ENCODE measurements at regions not wholly inside any gene's neighbourhood (a gene's known extent, or its start where the extent isn't known, plus 50 kb on each side); places are given as distances from the start of the nearest gene placed in this dataset.

DNA sequence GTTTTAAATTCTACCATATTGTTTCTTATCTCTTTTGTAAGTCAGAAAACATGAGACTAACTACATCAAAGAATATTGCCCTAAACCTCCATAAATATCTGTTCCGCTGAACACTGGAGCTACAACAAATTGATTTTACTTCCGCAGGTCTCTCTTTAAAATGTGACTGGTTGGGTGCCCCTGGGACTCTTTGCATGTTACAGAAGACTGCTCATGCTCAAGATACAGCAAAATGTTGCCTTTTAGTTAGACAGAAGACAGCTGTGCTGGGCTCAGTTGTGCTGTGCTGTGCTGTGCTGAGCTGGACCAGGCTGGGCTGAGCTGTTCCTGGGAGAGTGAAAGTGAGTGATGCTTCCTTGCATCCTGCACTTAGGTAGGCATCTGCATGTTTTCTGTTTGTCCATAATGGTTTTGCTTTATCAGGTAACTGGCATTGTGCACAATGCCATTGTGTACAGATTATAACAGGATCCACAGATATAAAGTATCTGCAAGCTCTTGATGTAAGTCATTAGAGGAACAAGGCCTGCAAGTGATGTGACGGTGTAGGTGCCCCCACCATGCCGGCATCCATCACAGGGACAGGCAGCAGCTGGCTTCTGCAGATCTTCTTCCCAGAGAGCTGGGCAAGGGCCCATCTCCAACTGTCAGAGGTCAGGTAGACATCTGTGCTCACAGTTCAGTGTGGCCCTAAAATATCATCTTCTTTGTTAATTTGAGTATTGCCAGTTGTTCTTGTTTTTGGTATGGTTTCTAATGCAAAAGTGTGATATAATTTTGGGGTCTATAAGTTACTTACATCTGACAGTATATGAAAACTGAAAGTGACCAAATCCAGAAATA, 972.5 kb upstream of the CELF2 start:
- TF ChIP-seq, protein P1, sequence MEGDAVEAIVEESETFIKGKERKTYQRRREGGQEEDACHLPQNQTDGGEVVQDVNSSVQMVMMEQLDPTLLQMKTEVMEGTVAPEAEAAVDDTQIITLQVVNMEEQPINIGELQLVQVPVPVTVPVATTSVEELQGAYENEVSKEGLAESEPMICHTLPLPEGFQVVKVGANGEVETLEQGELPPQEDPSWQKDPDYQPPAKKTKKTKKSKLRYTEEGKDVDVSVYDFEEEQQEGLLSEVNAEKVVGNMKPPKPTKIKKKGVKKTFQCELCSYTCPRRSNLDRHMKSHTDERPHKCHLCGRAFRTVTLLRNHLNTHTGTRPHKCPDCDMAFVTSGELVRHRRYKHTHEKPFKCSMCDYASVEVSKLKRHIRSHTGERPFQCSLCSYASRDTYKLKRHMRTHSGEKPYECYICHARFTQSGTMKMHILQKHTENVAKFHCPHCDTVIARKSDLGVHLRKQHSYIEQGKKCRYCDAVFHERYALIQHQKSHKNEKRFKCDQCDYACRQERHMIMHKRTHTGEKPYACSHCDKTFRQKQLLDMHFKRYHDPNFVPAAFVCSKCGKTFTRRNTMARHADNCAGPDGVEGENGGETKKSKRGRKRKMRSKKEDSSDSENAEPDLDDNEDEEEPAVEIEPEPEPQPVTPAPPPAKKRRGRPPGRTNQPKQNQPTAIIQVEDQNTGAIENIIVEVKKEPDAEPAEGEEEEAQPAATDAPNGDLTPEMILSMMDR (IDR thresholded peaks at IDR 0.05; ENCODE audit: low read depth, low read length, missing control alignments) = no peak
- DNase-seq (ENCODE audit: extremely low read depth, low read depth) = no peak
- no peak overlapping the region for H3K4me3 ChIP-seq (replicated peaks; ENCODE audit: low read depth, low read length)

DNA sequence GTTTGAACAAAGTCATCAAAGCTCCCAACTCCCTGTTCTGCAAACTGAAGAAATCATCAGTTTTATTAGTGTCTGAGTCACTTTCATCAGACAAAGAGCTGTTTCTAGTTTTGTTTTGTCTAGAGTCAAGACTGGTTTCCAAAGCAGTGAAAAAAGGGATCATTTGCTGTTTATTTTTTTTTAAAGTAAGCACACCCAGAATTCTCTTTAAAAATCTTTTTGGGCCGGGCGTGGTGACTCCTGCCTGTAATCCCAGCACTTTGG, 972.0 kb upstream of the CELF2 start:
- H3K4me3 ChIP-seq (replicated peaks; ENCODE audit: low read depth, low read length) = no peak overlapping the region
- no peak for DNase-seq (ENCODE audit: extremely low read depth, low read depth)
- TF ChIP-seq, protein P1 (IDR thresholded peaks at IDR 0.05; ENCODE audit: low read depth, low read length, missing control alignments) = no peak

DNA sequence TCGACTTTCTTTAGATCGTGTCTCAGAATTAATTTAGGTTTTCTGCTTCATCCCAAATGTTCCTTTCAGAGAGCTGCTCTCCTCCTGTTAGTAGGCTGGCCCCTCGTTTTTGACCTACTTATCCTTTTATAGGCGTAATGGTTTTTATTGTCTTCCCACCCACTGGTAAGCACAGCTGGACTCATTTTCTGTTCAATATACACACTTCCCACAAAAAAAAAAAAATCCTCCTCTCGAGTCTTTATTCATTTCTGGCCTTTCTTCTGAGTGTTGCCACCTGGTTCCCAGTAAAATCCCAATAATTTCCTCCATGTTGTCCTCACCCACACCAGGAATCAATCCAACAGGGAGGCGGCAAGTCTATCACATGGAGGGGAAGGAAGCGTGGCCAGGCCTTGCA, 970.2 kb upstream of the CELF2 start:
- TF ChIP-seq, protein P1 (IDR thresholded peaks at IDR 0.05; ENCODE audit: low read depth, low read length, missing control alignments) = no peak
- no peak overlapping the region for H3K4me3 ChIP-seq (replicated peaks; ENCODE audit: low read depth, low read length)

DNA sequence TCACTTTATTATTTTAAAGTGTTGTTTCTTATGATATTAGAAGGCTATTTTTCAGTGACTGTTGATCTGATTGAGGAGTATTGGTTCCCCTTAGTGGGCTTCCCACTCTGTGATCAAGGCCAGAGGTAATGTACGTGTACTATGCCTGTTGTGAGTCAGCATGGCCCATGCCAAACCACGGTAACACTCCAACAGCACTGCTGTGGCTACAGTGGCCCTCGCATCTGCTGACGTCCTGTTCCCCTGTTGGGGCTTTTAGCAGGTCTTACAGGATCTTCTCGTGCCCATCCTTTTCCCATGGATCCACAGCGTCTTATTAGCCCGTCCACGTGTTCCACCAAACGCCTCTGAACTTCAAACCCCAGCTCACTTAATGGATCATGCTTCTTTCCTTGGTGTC, 964.6 kb upstream of the CELF2 start:
- TF ChIP-seq, protein P1 (IDR thresholded peaks at IDR 0.05; ENCODE audit: low read depth, low read length, missing control alignments) = no peak
- no peak overlapping the region for H3K4me3 ChIP-seq (replicated peaks; ENCODE audit: low read depth, low read length)
- no peak for DNase-seq (ENCODE audit: extremely low read depth, low read depth)

More for the DNA sequence above, 970.2 kb upstream of the CELF2 start:
- DNase-seq (ENCODE audit: extremely low read depth, low read depth) = no peak

DNA sequence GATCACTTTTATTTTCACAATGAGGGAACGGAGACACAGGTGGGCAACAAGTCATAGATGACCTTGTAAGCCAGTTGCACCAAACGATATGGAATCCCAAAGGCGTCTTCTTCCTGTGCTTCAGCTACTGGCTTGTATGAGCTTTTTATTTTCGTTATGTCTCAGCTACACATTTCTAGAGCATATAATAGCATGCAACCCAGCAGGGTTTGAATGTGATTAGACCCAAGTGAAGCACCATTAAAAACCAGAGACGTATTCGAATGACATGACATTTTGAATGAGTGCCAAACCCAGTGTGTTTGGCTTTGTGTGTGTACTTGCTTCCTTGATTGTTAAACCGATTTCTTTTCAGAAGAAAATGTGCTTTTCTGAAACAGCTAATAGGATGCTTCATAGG, 963.2 kb upstream of the CELF2 start:
- H3K4me3 ChIP-seq (replicated peaks; ENCODE audit: low read depth, low read length) = no peak overlapping the region
- DNase-seq (ENCODE audit: extremely low read depth, low read depth) = no peak
- TF ChIP-seq, protein P1 (IDR thresholded peaks at IDR 0.05; ENCODE audit: low read depth, low read length, missing control alignments) = no peak

DNA sequence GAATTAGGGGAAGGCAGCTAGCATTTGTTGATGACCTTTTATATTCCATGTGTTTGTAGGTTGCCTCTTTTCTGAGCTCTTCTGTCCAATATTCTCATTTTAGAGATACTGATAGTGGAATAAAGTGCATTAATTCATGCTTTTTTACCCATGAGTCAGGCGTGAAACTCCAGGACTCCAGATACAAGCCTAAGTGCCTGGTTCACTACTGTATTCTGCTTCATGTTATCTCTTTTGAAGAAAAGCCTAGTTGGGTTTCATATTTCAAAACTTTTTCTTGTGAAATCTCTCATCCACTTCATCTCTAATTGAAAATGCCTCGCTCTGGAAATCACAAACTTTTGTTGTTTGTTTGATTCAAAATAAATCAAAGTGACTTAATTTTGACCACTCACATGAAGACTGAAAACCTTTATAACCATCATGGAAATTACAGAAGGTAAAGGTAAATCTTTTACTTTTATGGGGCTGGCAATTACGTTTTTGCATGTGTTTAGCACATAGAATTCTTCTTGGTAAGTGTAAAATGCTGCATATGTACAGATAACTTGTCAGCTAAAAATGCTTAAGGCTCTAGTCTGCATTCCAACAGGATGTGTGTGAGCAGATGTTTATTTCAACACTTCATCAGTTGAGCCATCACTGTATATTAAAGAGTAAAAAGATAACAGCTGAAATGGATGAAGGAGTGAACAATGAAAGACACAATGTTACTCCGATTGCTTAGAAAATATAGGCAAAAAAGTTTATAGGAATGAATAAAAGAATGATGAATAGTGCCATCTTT, 961.8 kb upstream of the CELF2 start:
- no peak for DNase-seq (ENCODE audit: extremely low read depth, low read depth)
- TF ChIP-seq, protein P1 (IDR thresholded peaks at IDR 0.05; ENCODE audit: low read depth, low read length, missing control alignments) = no peak
- no peak overlapping the region for H3K4me3 ChIP-seq (replicated peaks; ENCODE audit: low read depth, low read length)
